Posterior cingulate gyrus (tissue), 11 donors: ENCODE measurements at regions not wholly inside any gene's neighbourhood (a gene's known extent, or its start where the extent isn't known, plus 50 kb on each side); places are given as distances from the start of the nearest gene placed in this dataset.
A peak's percentile ranks its signal among the peaks of the same experiment; 100 is the strongest.

Experiments used
- DNase-seq, 10 donors: peaks; one replicate each; pipeline versions ENCODE4 v3.0.0 to v3.0.0-alpha.2; 2020 to 2021; ENCODE audit warnings: mixed read lengths in 3 of 10
- intact Hi-C: fragments of 100-400 bp; cut with DNase I; formaldehyde crosslinking; loops from one replicate; pipeline ENCODE4 v1.15.1; 2023

- intact Hi-C loops, result no loop called here
Observed at GRCh38 chr16:85263239-85263585, 150.9 kb upstream of the CIBAR2 start.

GRCh38 chr16:85264752-85265151, 152.5 kb upstream of the CIBAR2 start:
- intact Hi-C loops, result no loop called here
- no peak for DNase-seq

More at GRCh38 chr16:85263239-85263585, 150.9 kb upstream of the CIBAR2 start:
- no peak for DNase-seq

- intact Hi-C loops, result no loop called here
- peak in 5 of 10 donors; percentile 55 to 92 (median 81) for DNase-seq
Observed at GRCh38 chr16:85265161-85265784, 153.0 kb upstream of the CIBAR2 start.

GRCh38 chr16:85265810-85266209, 153.5 kb upstream of the CIBAR2 start:
- no peak for DNase-seq
- intact Hi-C loops, result no loop called here

- intact Hi-C loops, result no loop called here
- DNase-seq, result no peak
Observed at GRCh38 chr16:85266857-85267256, 154.6 kb upstream of the CIBAR2 start.

- DNase-seq, result no peak
- intact Hi-C loops, result no loop called here
Observed at GRCh38 chr16:85267414-85267945, 155.2 kb upstream of the CIBAR2 start.

GRCh38 chr16:85269165-85269564, 156.9 kb upstream of the CIBAR2 start:
- DNase-seq, result peak in 4 of 10 donors; percentile 53 to 91 (median 66)
- intact Hi-C loops, result no loop called here

GRCh38 chr16:85270374-85270773, 158.1 kb upstream of the CIBAR2 start:
- no peak for DNase-seq
- intact Hi-C loops, result loop anchor here (10.0 kb wide), 1 partner anchor 444 kb away; no protein-coding TSS in a partner anchor

GRCh38 chr16:85271198-85271597, 158.9 kb upstream of the CIBAR2 start:
- intact Hi-C loops, result loop anchor here (10.0 kb wide), 1 partner anchor 444 kb away; no protein-coding TSS in a partner anchor
- no peak for DNase-seq

GRCh38 chr16:85273293-85273692, 161.0 kb upstream of the CIBAR2 start:
- no peak for DNase-seq
- intact Hi-C loops, result loop anchor here (10.0 kb wide), 1 partner anchor 442 kb away; no protein-coding TSS in a partner anchor

GRCh38 chr16:85274501-85274900, 162.2 kb upstream of the CIBAR2 start:
- no peak for DNase-seq
- intact Hi-C loops, result loop anchor here (10.0 kb wide), 1 partner anchor 440 kb away; no protein-coding TSS in a partner anchor

GRCh38 chr16:85274924-85275323, 162.7 kb upstream of the CIBAR2 start:
- intact Hi-C loops, result loop anchor here (5.0 to 10.0 kb wide), 3 partner anchors 152 to 440 kb away; partner anchors contain the start of gene GSE1
- no peak for DNase-seq

GRCh38 chr16:85275533-85276249, 163.4 kb upstream of the CIBAR2 start:
- DNase-seq, result peak; percentile 73 to 97 (median 86)
- intact Hi-C loops, result loop anchor here (5.0 to 10.0 kb wide), 3 partner anchors 152 to 439 kb away; partner anchors contain the start of gene GSE1

- no peak for DNase-seq
- intact Hi-C loops, result loop anchor here (5.0 to 10.0 kb wide), 3 partner anchors 151 to 439 kb away; partner anchors contain the start of gene GSE1
Observed at GRCh38 chr16:85276258-85276657, 164.0 kb upstream of the CIBAR2 start.

GRCh38 chr16:85276721-85277120, 164.4 kb upstream of the CIBAR2 start:
- DNase-seq, result no peak
- intact Hi-C loops, result loop anchor here (5.0 to 10.0 kb wide), 3 partner anchors 151 to 438 kb away; partner anchors contain the start of gene GSE1

- intact Hi-C loops, result loop anchor here (5.0 to 10.0 kb wide), 3 partner anchors 148 to 436 kb away; partner anchors contain the start of gene GSE1
- DNase-seq, result no peak
Observed at GRCh38 chr16:85278839-85279238, 166.6 kb upstream of the CIBAR2 start.

GRCh38 chr16:85279402-85279801, 167.1 kb upstream of the CIBAR2 start:
- intact Hi-C loops, result loop anchor here (5.0 to 10.0 kb wide), 3 partner anchors 148 to 435 kb away; partner anchors contain the start of gene GSE1
- no peak for DNase-seq

GRCh38 chr16:85279825-85280545, 167.7 kb upstream of the CIBAR2 start:
- intact Hi-C loops, result loop anchor here (5.0 to 10.0 kb wide), 3 partner anchors 147 to 435 kb away; partner anchors contain the start of gene GSE1
- DNase-seq, result peak in 2 of 10 donors; percentile 15 to 90

GRCh38 chr16:85281181-85281580, 168.9 kb upstream of the CIBAR2 start:
- DNase-seq, result no peak
- intact Hi-C loops, result no loop called here

- DNase-seq, result no peak
- intact Hi-C loops, result no loop called here
Observed at GRCh38 chr16:85282842-85283241, 170.6 kb upstream of the CIBAR2 start.
